ENCODE measurements at regions not wholly inside any gene's neighbourhood (a gene's known extent, or its start where the extent isn't known, plus 50 kb on each side); places are given as distances from the start of the nearest gene placed in this dataset.

DNA sequence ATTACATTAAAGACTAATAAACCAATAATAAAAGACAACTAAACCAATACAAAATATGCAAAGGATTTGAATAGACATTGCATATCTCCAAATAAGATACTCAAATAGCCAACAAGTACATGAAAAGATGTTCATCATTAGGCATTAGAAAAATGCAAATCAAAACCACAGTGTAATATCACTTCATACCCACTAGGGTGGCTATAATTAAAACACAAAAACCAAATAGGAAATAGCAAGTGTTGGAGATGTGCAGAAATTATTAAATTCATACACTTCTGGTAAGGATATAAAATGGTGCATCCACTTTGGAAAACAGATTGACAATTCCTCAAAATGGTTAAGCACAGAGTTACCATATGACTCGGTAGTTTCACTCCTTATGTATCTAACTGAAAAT is 860.8 kb upstream of the DIAPH2 start:
- DNase-seq (ENCODE audit: extremely low read depth, low read depth), result no peak
- no peak for TF ChIP-seq CTCF (IDR thresholded peaks at IDR 0.05; ENCODE audit: low read depth, low read length)

- no peak for DNase-seq (ENCODE audit: extremely low read depth, low read depth)
- TF ChIP-seq CTCF (IDR thresholded peaks at IDR 0.05; ENCODE audit: low read depth, low read length), result no peak
These were observed 849.4 kb upstream of the DIAPH2 start for GRCh38 chrX:95835223-95835622.

DNA sequence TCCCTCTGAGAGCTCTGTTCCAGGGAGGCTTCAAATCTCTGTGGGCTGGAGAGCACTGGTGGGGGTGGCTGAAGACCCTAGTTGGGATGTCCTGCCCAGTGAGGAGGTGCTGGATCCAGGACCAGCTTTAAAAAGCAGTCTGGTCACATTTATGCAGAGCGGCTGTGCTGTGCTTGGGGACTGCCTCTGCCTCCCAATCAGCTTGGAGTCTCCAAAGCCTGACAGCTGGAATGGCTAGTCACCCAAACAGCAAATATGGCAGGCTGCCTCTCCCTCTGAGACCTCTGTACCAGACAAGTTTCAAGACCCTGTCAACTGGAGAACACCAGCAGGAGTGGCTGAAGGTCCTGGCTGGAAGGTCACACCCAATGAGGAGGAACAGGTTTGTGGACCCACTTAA is 848.1 kb upstream of the DIAPH2 start:
- DNase-seq (ENCODE audit: extremely low read depth, low read depth), result no peak
- TF ChIP-seq CTCF (IDR thresholded peaks at IDR 0.05; ENCODE audit: low read depth, low read length), result no peak

GRCh38 chrX:95841863-95842262 is 842.8 kb upstream of the DIAPH2 start:
- no peak for TF ChIP-seq CTCF (IDR thresholded peaks at IDR 0.05; ENCODE audit: low read depth, low read length)

GRCh38 chrX:95860127-95860526 is 824.5 kb upstream of the DIAPH2 start:
- TF ChIP-seq CTCF (IDR thresholded peaks at IDR 0.05; ENCODE audit: low read depth, low read length), result no peak
- no peak for DNase-seq (ENCODE audit: extremely low read depth, low read depth)

More at GRCh38 chrX:95841863-95842262, 842.8 kb upstream of the DIAPH2 start:
- no peak for DNase-seq (ENCODE audit: extremely low read depth, low read depth)

DNA sequence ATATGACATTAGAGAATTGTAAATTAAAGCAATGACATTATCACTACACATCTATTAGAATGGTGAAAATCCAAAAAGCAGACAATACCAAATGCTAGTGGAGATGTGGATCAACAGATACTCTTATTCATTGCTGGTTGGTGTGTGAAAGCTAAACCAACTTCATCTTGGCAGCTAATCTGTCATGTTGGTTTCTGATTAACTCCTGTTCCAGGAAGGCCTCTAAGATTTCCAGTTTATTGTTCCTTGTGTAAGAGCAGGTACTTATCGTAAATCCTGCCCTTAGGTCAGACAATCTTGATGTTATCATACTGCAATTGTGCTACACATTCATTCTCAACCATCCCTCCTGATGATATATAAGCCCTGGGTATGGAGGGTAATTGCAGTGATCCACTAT is 809.0 kb upstream of the DIAPH2 start:
- no peak for DNase-seq (ENCODE audit: extremely low read depth, low read depth)
- no peak for TF ChIP-seq CTCF (IDR thresholded peaks at IDR 0.05; ENCODE audit: low read depth, low read length)

- TF ChIP-seq CTCF (IDR thresholded peaks at IDR 0.05; ENCODE audit: low read depth, low read length), result no peak
- no peak for DNase-seq (ENCODE audit: extremely low read depth, low read depth)
These were observed 805.8 kb upstream of the DIAPH2 start for GRCh38 chrX:95878874-95879273.

Data from AG09319 (cell line).